K562 (cell line): ENCODE measurements at regions not wholly inside any gene's neighbourhood (a gene's known extent, or its start where the extent isn't known, plus 50 kb on each side); places are given as distances from the start of the nearest gene placed in this dataset.

ENCODE experiments used
- ATAC-seq: fragments of 200-7000 bp; cut with Tn5 transposase; 3 replicates; pipeline ENCODE4 v1.9.1; 2020; ENCODE audit warnings: moderate library complexity
- BruUV-seq: library from RNA; stranded (reverse); fragments of 400-500 nt; replicated peaks from 2 replicates; lab custom pipeline; 2021; lab: Mats Ljungman, UMichigan
- CTCF ChIA-PET: fragments of 300-600 bp; formaldehyde crosslinking; extraction: SDS; loops from one replicate; lab custom pipeline; 2021; ENCODE audit warnings: low intra/inter-chr PET ratio; lab: Yijun Ruan, JAX
- POLR2A ChIA-PET: fragments of 300-600, 350-650 bp; sonication (Branson Sonifier 250); formaldehyde crosslinking; extraction: SDS; loops from one replicate; lab custom pipeline; 2021; ENCODE audit warnings: antibody characterized with exemption, inconsistent platforms; lab: Yijun Ruan, JAX
- DNase-seq, 4 experiments: peaks; one replicate each; pipeline versions ENCODE4 v3.0.0 to v3.0.0-alpha.2; 2011 to 2018; ENCODE audit warnings: low spot score in 3 of 4, mixed read lengths in 3 of 4; ENCODE audit errors: extremely low read depth in 1 of 4
- FAIRE-seq: peaks from 2 replicates; lab custom pipeline; 2011; peaks lifted over from hg19 to GRCh38; lab: Jason Lieb, UNC
- H2AFZ ChIP-seq: 2 replicates; pipeline ENCODE4 v1.6.0; 2011; ENCODE audit warnings: low read depth, low read length, control low read depth, inconsistent platforms
- H3K27ac ChIP-seq: fragments of 200-600 bp; 3 replicates; pipeline ENCODE4 v1.8.0; 2011; ENCODE audit warnings: low read depth, mild to moderate bottlenecking, control low read depth, inconsistent platforms, low read length, moderate library complexity, mixed read lengths; ENCODE audit errors: extremely low read depth
- H3K27me3 ChIP-seq, 2 experiments: fragments of 300-600 bp in 1 of 2; 2 replicates in 1 of 2; 3 replicates in 1 of 2; pipeline versions ENCODE4 v1.6.0 to v1.8.0; 2011; ENCODE audit warnings: inconsistent platforms in 2 of 2, low read length in 2 of 2, mild to moderate bottlenecking in 1 of 2, mixed read lengths in 1 of 2, moderate library complexity in 1 of 2; ENCODE audit not compliant: control insufficient read depth in 2 of 2, insufficient read depth in 2 of 2
- H3K36me3 ChIP-seq: fragments of 300-600 bp; 3 replicates; pipeline ENCODE4 v1.8.0; 2011; ENCODE audit warnings: mild to moderate bottlenecking, low read length, inconsistent platforms; ENCODE audit not compliant: control insufficient read depth, insufficient read depth
- H3K4me1 ChIP-seq, 2 experiments: fragments of 200-600 bp in 1 of 2; replicated peaks in 1 of 2; 2 replicates in 1 of 2; 3 replicates in 1 of 2; pipeline versions ENCODE4 v1.5.1 to v1.8.0; 2011; ENCODE audit warnings: inconsistent platforms in 2 of 2, low read length in 2 of 2, mild to moderate bottlenecking in 1 of 2, mixed read lengths in 1 of 2, moderate library complexity in 1 of 2; ENCODE audit not compliant: control insufficient read depth in 2 of 2, insufficient read depth in 2 of 2
- H3K4me2 ChIP-seq: 2 replicates; pipeline ENCODE4 v1.6.1; 2011; ENCODE audit warnings: low read length, control low read depth, inconsistent platforms, mixed read lengths; ENCODE audit not compliant: insufficient read depth
- H3K4me3 ChIP-seq: fragments of 200-600 bp; sonication (generic), shearing (Covaris generic); 2 replicates; pipeline ENCODE4 v1.5.1; 2016; ENCODE audit warnings: control low read depth, inconsistent platforms
- H3K79me2 ChIP-seq: fragments of 200-600 bp; 3 replicates; pipeline ENCODE4 v1.8.0; 2011; ENCODE audit warnings: low read length, inconsistent platforms; ENCODE audit not compliant: control insufficient read depth, insufficient read depth
- H3K9ac ChIP-seq, 2 experiments: 2 replicates each; pipeline versions ENCODE4 v1.6.0 to v1.6.1; 2011; ENCODE audit warnings: low read depth in 2 of 2, low read length in 2 of 2, control low read depth in 1 of 2, inconsistent platforms in 1 of 2, mild to moderate bottlenecking in 1 of 2, mixed read lengths in 1 of 2; ENCODE audit not compliant: insufficient read depth in 1 of 2
- H3K9me1 ChIP-seq: one replicate; pipeline ENCODE4 v1.6.0; 2011; ENCODE audit warnings: inconsistent platforms, mild to moderate bottlenecking, low read length, moderate library complexity; ENCODE audit not compliant: control insufficient read depth, insufficient read depth
- H3K9me3 ChIP-seq: replicated peaks from 2 replicates; pipeline ENCODE4 v1.5.1; 2011; ENCODE audit warnings: low read depth, low read length, inconsistent platforms; ENCODE audit not compliant: control insufficient read depth, insufficient read depth
- H4K20me1 ChIP-seq: replicated peaks from 2 replicates; pipeline ENCODE4 v1.6.1; 2011; ENCODE audit warnings: low read length, inconsistent platforms, mixed read lengths; ENCODE audit not compliant: control insufficient read depth, insufficient read depth
- CBFA2T3 ChIP-seq: fragments of 450-650 bp; IDR thresholded peaks from 2 replicates; pipeline ENCODE4 v1.6.1; 2017
- CBX8 ChIP-seq: fragments of 200-600 bp; sonication (generic); IDR thresholded peaks from 2 replicates; pipeline ENCODE4 v1.6.1; 2012; ENCODE audit warnings: borderline replicate concordance, mixed run types, low read depth, mild to moderate bottlenecking, moderate library complexity, mixed read lengths, low read length, control low read depth, inconsistent platforms; ENCODE audit not compliant: poor library complexity, severe bottlenecking; ENCODE audit errors: extremely low read depth
- ESRRB ChIP-seq: fragments of 250-450 bp; sonication (Bioruptor Pico); IDR thresholded peaks from 2 replicates; pipeline ENCODE4 v1.5.0; 2020; ENCODE audit warnings: mild to moderate bottlenecking, moderate library complexity, borderline replicate concordance
- MAFK ChIP-seq: IDR thresholded peaks from 2 replicates; pipeline ENCODE4 v1.6.1; 2011; ENCODE audit warnings: low read length, improper control_type of control experiment
- NCOA4 ChIP-seq: fragments of 450-650 bp; IDR thresholded peaks from 2 replicates; pipeline ENCODE4 v1.6.1; 2018; ENCODE audit warnings: mild to moderate bottlenecking; ENCODE audit not compliant: partially characterized antibody
- NFE2 ChIP-seq: IDR thresholded peaks from 2 replicates; pipeline ENCODE4 v1.6.1; 2014; ENCODE audit warnings: antibody characterized with exemption, low read depth
- SMC3 ChIP-seq: conservative IDR thresholded peaks from 2 replicates; pipeline ENCODE4 v1.6.1; 2011; ENCODE audit warnings: low read depth, low read length, improper control_type of control experiment; ENCODE audit not compliant: insufficient read depth
- XRCC5 ChIP-seq: fragments of 200-400 bp; formaldehyde crosslinking; IDR thresholded peaks from 2 replicates; pipeline ENCODE4 v1.6.1; 2017; ENCODE audit warnings: low read depth, mild to moderate bottlenecking, low read length
- in situ Hi-C: fragments of 300-500 bp; cut with MboI; formaldehyde crosslinking; loops from 4 replicates; pipeline ENCODE4 v1.15.0; 2018; ENCODE audit warnings: inconsistent platforms, mixed read lengths
- intact Hi-C: fragments of 100-400 bp; cut with micrococcal nuclease; formaldehyde crosslinking; loops from 2 replicates; pipeline ENCODE4 v1.14.2; 2022
- TF ChIP-seq, protein P1 (sequence below): fragments of 250-450 bp; sonication (Bioruptor Pico); IDR thresholded peaks from 2 replicates; pipeline ENCODE4 v1.4.0; 2020; ENCODE audit warnings: mild to moderate bottlenecking, moderate library complexity, borderline replicate concordance

DNA sequence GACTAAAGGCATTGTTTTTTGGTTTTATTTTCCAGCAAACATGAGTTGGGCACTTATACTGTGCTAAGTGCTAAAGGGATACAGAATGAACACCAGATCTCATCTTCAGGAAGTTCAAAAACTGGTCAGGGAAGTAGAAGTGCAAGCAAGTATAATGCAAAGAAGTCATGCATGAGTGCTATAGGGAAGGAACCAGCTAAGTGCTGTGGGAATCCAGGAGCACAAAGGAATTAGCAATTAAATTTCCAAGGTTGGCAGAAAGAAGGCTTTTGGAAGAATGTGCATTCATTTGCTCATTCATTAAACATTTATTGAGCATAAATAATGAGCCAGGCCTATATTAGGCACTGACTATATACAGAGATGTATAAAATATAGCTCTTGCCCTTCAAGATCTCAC is 143.7 kb upstream of the ARHGAP42 start:
- Histone ChIP-seq H2AFZ (no peak overlapping the region), H3K9me3 (no peaks in the 10 kb centered on the region), H3K4me2 (no peak overlapping the region), H3K4me3 (no peak overlapping the region), H3K27me3 (no peaks in the 10 kb centered on the region), H3K79me2 (no peaks in the 10 kb centered on the region), H3K4me1 (no peaks in the 10 kb centered on the region), H4K20me1 (no peaks in the 10 kb centered on the region), H3K36me3 (no peaks in the 10 kb centered on the region), H3K9ac (no peak overlapping the region), H3K9me1 (no peaks in the 10 kb centered on the region), H3K27ac (no peak overlapping the region)
- FAIRE-seq (no peak), DNase-seq (no peak), ATAC-seq (no peak)
- no TSS peak for BruUV-seq
- POLR2A ChIA-PET = interaction anchor here (0.7 kb wide), 1 partner anchor 15 kb away, joined by 3 read pairs; no protein-coding TSS in a partner anchor
- intact Hi-C loops = no loop called here
- TF ChIP-seq, protein P1, sequence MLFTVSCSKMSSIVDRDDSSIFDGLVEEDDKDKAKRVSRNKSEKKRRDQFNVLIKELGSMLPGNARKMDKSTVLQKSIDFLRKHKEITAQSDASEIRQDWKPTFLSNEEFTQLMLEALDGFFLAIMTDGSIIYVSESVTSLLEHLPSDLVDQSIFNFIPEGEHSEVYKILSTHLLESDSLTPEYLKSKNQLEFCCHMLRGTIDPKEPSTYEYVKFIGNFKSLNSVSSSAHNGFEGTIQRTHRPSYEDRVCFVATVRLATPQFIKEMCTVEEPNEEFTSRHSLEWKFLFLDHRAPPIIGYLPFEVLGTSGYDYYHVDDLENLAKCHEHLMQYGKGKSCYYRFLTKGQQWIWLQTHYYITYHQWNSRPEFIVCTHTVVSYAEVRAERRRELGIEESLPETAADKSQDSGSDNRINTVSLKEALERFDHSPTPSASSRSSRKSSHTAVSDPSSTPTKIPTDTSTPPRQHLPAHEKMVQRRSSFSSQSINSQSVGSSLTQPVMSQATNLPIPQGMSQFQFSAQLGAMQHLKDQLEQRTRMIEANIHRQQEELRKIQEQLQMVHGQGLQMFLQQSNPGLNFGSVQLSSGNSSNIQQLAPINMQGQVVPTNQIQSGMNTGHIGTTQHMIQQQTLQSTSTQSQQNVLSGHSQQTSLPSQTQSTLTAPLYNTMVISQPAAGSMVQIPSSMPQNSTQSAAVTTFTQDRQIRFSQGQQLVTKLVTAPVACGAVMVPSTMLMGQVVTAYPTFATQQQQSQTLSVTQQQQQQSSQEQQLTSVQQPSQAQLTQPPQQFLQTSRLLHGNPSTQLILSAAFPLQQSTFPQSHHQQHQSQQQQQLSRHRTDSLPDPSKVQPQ (CRISPR knock-in tag) = no peak
- no peak for TF ChIP-seq SMC3
- TF ChIP-seq MAFK = no peak
- no peak for TF ChIP-seq CBFA2T3
- no peak for TF ChIP-seq XRCC5
- TF ChIP-seq NFE2 = no peak
- TF ChIP-seq CBX8 = no peak
- no peak for TF ChIP-seq ESRRB (CRISPR knock-in tag)
- no peak for TF ChIP-seq NCOA4
- in situ Hi-C loops = no loop called here
- CTCF ChIA-PET = no interaction called here
